GM21717 (cell line): ENCODE measurements at regions not wholly inside any gene's neighbourhood (a gene's known extent, or its start where the extent isn't known, plus 50 kb on each side); places are given as distances from the start of the nearest gene placed in this dataset.

Experiments used
- ATAC-seq: cut with Tn5 transposase; IDR thresholded peaks from one replicate; pipeline ENCODE4 v1.9.1; 2021; ENCODE audit warnings: mild to moderate bottlenecking, moderate library complexity; ENCODE audit not compliant: unreplicated experiment

- no peak for ATAC-seq
Observed at GRCh38 chr5:20494706-20495105, 506.7 kb upstream of the CDH18 start.

GRCh38 chr5:20486826-20487225, 498.8 kb upstream of the CDH18 start:
- ATAC-seq: no peak

GRCh38 chr5:20476016-20476415, 488.0 kb upstream of the CDH18 start:
- no peak for ATAC-seq

- peak; percentile 87 for ATAC-seq
Observed at GRCh38 chr5:20470997-20471396, 483.0 kb upstream of the CDH18 start.

GRCh38 chr5:20469792-20470191, 481.8 kb upstream of the CDH18 start:
- peak; percentile 43 for ATAC-seq

- no peak for ATAC-seq
Observed at GRCh38 chr5:20469390-20469789, 481.4 kb upstream of the CDH18 start.

- ATAC-seq: no peak
Observed at GRCh38 chr5:20466512-20466911, 478.5 kb upstream of the CDH18 start.

GRCh38 chr5:20463206-20463605, 475.2 kb upstream of the CDH18 start:
- ATAC-seq: no peak

GRCh38 chr5:20446121-20446520, 458.1 kb upstream of the CDH18 start:
- ATAC-seq: no peak

- ATAC-seq: no peak
Observed at GRCh38 chr5:20445326-20445860, 457.4 kb upstream of the CDH18 start.

- no peak for ATAC-seq
Observed at GRCh38 chr5:20434786-20435185, 446.8 kb upstream of the CDH18 start.

GRCh38 chr5:20420991-20421595, 433.1 kb upstream of the CDH18 start:
- no peak for ATAC-seq
